NCI-H526 (cell line): ENCODE measurements at regions not wholly inside any gene's neighbourhood (a gene's known extent, or its start where the extent isn't known, plus 50 kb on each side); places are given as distances from the start of the nearest gene placed in this dataset.
"Not testable (repeated sequence)": the region's sequence is repeated elsewhere in the genome, so short reads cannot be mapped to it uniquely, and the experiment has no call there.

Experiments
- DNase-seq, 2 experiments: peaks; one replicate each; lab custom pipeline; 2025; lab: John Stamatoyannopoulos, UW

DNA sequence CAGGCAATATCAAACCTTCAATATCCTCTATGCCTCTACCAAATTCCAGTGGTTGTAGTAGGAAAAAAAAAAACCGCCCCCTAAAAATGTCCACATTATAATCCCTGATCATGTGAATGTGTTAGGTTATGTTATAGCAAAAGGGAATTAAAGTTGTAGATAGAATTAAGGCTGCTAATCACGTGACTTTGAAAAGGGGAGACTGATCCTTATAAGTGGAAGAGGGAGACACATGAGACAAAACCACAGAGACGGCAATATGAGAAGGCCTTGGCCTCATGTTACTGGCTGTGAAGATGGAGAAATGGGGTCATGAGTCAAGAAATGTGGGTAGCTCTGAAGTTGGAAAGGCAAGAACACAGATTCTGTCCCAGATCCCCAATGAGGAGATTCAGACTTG is 1711.3 kb downstream of the KHDRBS2 start:
- DNase-seq, result not testable (repeated sequence)

DNA sequence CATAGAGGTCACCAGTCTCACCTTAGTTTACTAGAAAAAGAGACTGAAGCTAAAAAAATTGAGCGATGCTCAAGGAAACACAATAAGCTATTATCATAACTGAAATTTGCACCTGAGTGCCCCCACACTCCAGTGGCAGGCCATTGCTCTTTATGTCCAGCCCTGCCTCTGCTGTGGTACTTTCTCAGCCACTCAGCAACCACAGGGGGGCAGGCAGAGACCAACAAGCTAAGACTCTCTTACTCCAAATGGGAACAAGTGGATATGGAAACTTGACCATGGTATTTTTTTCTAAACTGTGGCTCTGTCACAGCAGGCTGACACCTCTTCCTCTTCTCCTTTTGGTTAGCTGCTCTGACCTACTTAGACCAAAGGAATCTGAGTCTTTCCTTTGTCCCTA is 1713.4 kb downstream of the KHDRBS2 start:
- DNase-seq, result not testable (repeated sequence)

DNA sequence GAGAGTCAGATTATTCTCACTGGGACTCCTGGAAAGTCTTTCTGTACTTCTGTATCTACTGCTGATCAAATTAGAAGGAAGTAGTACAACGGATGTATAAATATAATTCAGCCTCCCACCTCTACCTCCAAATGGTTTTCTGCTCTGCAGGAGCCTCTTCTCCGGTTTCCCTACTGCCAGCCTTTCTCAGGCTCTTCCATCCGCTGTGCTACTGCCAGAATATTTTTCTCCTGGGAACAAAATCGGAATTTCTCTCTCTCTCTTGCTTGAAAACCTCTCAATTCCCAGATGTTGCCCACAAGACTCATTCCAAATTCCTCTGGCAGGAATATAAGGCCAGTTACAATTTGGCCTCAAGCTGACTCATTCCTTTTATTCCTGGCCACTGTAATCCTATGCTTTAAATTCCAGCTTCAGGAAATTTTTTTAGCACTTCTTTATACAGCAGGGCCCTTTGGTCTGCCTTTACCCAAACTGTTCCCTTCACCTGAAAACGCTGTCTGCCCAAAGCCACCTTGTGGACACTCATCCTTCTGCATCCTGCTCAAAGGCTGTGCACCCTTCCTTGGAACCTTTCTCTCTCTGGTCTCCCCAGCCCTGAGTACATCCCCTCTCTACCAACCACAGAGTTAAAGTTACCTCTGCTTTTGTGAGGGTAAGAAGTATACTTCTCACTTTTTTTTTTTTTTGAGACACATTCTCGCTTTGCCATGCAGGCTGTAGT is 1714.6 kb downstream of the KHDRBS2 start:
- DNase-seq, result not testable (repeated sequence)

DNA sequence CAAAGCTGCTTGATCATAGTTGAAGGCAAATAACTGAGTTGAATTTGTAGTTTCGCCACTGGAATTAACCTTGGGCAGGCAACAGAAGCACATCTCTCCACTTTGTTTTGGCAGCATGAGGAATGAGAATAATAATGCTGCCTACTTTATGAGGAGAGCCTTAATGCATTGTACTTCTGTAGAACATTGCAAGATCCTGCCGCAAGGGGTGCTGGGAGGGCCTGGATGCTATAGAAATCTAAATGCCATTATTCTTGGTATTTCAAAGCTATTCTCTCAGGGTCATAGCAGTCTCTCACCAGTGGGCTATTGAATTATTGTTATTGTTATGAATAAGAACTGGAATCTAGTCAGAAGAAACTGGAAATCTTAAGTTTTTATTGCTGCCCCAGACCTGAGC is 1715.4 kb downstream of the KHDRBS2 start:
- DNase-seq, result not testable (repeated sequence)

DNA sequence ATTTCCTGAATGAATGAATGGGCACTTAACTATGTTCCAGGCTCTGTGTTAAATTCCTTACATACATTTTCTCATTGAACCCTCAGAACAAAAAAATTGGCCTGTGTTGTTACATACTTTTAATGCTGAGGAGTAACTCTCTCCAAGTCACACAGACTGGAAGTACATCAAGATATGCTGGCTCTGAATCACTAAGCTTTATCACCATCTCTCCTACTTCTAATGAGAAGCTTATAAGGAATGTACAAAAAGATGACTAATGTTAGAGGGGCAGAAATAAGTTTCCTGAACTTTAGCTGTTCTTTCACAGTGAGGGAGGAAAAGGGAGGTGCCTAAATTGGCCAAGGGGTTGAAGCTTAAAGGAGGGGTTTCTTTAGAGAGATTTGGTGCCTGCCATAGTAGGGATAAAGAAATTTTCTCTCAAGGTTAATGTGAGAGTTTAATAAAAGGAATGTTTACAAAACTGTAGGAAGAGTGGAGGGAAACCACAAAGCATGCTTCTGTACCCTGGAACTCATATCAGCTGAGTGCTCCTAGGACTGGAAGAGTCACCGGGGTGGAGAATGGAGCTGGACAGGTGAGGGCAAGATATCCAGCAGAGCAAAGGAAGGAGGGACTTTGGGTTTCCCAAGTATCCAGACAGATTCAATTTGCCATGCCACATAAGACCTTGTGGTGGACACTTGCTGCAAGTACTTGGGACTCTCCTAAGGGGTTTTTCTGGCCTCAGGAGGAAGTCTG is 1718.4 kb downstream of the KHDRBS2 start:
- not testable (repeated sequence) for DNase-seq

DNA sequence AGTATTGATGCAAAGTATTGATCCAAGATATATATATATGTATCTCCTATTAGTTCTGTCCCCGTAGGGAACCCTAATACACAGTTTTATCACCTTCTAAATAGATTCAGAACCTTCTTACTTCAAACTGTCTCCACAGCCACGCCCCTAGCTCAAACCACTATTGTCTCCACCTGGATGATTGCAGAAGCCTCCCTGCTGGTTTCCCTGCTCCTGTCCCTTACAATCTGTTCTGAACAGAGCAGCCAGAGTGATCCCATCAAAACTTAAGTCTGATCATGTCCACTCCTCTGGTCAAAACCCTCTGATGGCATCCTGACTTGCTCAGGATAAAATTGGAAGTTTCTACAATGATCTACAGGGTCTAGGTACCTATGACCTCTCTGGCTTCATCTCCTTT is 1719.6 kb downstream of the KHDRBS2 start:
- DNase-seq, result not testable (repeated sequence)

DNA sequence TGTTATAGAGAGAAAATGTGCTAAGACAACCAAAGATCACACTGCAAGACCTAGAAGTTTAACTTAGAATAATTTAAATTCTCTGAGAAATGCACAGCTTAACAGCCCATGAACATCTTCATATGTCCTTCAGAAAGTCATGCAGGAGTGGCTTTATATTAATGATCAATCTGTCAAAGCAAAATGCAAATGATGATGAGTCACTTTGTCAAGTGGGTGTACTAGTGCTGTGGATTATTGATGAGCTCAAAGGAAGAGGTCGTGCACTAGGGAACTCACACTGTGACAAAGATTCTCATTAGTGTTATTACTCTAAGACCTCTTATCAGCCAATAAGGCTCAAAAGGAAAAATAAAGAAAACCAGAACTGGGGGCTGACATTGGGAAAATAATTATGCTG is 1726.3 kb downstream of the KHDRBS2 start:
- not testable (repeated sequence) for DNase-seq

DNA sequence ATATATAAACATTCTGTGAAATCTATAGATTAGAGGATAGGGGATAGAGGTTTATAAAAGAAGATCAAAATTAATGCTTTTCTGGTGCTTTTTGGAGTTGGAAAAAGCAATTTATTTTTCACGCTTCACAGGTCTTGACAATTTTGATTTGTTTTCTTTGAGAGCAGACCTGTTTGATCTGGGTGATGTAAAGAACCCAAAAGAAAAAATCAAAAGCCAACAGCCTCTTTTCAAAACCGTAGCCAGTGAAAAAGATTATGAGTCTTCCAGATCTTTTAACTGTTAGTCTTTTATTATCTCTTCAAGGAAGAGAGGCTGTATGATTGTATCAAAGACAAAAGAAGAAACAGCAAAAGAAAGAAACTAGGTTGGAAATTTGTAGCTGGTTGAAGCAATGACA is 1738.7 kb downstream of the KHDRBS2 start:
- DNase-seq, result not testable (repeated sequence)

DNA sequence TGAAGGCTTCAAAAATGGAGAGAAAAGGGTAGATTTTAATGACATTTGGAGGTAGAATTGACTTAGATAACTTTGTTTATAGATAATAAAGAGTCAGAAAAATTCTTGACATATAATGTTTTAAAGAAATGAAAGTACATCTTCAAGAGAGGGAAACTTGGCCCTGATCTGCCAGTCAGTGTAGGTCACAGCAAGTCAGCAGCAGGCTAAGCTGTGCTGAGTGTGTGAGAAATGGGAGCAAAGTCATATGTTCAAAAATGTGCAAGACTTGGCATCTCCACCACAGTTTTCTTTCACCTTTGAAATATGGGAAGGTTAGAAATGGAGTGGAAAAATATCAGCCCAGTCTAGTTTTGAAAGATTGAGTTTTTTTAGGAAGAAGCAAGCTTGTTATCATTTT is 1761.3 kb downstream of the KHDRBS2 start:
- DNase-seq, result not testable (repeated sequence)

DNA sequence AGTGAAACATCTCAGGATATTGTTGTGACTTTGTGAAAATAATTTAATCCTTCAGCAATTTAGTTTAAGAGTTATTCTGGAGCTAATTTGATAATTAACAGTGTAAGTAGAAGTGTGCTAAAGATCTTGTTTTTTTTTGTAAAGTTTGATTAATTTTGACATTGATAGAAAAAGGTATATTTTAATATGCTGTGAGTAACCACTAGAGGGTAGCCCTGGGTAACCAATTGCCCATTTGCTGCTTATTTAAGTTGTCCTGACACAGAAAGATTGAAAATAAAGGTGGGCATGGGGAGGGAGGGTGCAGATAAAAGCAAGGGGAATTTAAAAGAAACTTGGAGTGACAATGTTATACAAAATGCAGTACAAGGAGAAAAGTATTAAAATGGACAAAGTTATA is 1808.3 kb downstream of the KHDRBS2 start:
- DNase-seq, result not testable (repeated sequence)

DNA sequence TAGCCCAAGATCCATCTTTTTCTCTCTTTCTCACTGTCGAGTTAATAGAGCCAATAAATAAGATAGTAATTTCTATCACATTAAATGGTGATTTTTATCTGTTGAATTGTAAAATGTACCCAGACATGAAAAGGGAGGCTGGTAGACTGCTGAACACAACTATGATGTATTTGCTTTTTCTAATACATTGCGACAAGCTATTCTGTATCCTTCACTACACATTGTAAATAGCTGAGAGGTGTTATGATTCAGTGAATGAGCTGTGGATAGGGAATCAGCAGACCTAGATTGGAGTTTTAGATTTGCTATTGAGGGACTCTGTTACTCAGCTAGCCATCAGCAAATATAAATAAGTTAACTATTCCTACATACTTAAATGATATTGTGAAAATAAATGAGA is 1812.2 kb downstream of the KHDRBS2 start:
- DNase-seq, result not testable (repeated sequence)

DNA sequence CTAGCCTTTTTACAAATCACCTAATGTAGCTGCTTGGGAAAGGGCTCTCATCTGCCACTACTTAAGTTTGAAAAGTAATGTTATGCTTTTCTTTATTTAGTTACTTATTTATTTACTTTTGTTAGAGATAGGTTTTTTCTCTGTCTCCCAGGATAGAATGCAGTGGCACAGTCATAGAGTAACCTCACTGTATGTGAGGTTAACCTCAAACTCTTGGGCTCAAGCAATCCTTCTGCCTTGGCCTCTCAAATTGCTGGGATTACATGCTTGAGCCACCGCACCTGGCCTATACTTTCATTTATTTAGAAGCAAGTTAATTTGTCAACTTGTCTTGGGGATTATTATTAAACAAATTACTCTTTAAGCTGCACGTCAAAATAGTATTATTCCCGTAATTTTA is 1814.6 kb downstream of the KHDRBS2 start:
- DNase-seq, result not testable (repeated sequence)

DNA sequence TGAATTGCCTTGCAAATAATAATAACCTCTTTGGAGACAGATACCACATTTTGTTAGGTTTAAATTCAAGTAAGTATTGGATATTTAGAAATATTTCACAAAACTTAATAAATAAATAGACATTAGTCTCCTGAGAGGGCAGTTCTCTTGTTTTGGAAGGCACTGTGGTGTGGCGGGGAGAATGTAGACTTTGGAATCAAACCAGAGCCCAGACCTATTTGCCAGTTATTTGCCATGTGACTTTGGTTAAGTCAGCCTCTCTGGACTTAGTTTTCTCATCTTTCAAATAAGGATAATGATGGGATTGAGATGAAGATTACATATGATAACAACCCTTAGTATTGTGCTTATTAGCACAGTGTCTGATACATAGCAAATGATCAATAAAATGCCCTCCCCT is 1835.6 kb downstream of the KHDRBS2 start:
- not testable (repeated sequence) for DNase-seq

DNA sequence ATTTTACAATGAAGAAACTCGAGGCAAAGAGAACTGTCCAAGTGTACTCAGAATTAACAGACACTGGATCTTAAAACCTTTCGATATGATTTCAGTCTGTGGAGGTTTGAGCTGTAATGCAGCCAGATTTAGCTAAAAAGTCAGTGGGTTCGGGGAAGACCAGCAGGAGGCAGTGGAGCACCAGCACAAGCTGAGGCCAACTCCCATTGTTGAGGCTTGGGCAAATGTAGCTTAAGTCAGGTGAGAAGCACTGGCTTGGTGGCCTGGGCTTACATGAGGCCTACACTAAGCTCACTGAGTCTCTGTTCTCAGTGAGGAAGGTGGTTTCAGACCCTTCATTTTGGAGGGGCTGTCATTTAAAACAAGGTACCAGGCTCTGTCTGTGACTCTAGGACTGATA is 1841.5 kb downstream of the KHDRBS2 start:
- DNase-seq, result not testable (repeated sequence)

DNA sequence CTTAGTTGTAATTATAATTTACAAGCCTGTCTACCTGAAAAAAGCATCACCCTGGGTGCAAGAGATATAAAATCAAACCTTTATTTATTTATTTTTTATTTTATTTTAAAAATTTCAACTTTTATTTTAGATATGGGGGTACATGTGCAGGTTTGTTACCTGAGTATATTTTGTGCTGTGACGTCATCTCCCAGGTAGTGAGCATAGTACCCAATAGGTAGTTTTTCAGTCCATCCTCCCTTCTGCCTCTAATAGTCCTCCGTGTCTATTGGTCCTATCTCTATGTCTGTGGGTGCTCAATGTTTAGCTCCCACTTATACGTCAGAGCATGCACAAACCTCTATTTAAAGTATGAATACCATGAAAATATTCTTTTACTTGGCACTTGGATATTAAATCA is 1846.3 kb downstream of the KHDRBS2 start:
- DNase-seq, result not testable (repeated sequence)

DNA sequence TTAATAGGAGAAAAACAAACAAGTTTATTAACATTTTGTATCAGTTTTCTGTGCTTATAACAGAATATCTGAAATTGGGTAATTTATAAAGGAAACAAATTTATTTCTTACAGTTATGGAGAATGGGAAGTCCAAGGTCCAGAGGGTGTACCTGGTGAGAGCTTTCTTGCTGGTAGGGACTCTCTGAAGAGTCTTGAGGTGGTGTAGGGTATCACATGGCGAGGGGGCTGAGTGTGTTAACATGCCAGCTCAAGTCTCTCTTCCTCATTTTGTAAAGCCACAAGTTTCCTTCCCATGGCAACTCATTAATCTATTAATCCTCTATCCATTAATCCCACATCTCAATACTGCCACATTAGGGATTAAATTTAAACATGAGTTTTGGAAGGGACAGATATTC is 1863.3 kb downstream of the KHDRBS2 start:
- DNase-seq, result not testable (repeated sequence)

DNA sequence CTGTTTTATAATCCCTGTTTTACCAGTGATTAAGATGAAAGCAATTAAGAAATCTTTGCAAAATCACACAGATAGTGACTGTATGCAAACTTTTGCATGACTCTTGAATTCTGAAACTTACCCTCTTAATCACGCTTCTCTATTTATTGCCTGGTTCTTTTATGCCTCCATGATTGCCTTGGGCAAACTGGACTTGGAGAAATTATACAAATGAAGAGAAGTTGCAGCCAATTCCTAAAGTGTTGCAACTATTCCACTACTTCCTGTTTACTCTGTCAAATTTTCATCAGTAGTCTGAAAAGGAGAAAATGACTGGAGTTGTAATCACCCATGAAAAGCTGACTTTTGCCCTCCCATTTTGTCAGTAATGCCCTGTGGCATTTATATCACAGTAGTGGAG is 1869.9 kb downstream of the KHDRBS2 start:
- not testable (repeated sequence) for DNase-seq

DNA sequence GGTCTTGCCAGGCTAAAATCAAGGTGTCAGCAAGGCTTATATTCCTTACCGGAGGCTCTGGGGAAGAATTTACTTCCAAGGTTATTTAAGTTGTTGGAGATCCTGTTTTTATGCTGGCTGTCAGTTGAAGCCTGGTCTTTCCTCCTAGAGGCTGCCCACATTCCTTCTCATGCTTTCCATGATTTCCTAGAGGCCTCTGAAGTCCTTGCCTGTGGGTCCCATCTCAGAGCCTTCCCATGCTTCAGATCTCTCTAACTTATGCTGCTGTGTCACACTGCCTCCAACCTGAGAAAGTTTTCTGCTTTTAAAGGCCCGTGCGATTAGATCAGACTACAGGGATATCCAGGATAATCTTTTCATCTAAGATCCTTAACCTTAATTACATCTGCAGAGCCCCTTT is 1877.3 kb downstream of the KHDRBS2 start:
- DNase-seq, result not testable (repeated sequence)

DNA sequence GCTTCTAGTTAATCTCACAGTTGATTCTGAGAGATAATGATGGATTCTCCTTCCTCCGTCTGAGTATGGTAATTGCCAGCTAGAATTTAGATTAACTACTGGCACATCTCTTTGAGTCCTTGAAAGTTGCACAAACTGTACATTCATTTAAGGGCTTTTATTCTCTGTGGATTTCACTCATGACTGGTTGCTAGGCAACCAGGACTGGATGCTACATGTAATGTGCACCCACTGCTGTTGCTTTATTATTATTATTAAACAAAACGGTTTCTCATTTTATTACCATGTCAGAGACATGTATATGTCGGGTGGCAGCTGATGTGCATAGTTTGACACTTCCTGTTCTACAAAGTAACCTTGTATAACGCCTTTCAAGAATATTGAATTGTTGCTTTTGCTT is 1882.8 kb downstream of the KHDRBS2 start:
- not testable (repeated sequence) for DNase-seq

DNA sequence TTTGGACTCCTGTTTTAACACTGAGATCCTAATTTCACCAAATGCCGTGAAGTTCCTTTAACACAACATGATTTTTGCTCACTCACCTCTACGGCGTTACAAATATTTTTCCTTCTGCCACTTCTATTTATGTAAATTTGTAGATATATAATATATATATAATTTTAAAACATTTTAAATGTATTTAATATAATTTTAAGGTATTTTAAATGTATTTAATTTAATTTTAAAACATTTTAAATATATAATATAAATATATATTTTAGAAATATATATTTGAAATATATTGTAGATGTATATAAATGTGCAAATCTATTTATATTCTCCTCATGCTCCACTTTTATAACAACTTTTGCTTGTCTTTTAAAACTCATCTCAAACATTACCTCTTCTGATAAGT is 1883.5 kb downstream of the KHDRBS2 start:
- not testable (repeated sequence) for DNase-seq

DNA sequence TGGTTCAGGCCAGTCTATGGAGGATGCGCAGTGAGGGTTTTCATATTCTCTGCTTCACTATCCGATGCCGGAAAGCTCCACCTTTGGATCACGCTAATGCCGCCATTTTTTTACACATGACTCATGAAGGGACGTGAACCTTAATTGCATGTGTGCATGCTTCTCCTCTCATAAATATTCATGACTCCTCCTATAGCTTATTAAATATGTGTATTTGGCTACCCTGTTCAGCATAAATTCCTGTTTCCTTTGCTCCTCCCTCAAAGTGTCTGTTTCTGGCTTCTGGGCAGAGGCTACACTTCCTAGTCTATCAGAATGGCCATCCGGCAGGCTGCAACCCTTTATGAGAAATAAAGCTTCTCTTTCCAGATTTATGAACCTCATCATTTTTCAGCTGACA is 1890.8 kb downstream of the KHDRBS2 start:
- DNase-seq, result not testable (repeated sequence)

DNA sequence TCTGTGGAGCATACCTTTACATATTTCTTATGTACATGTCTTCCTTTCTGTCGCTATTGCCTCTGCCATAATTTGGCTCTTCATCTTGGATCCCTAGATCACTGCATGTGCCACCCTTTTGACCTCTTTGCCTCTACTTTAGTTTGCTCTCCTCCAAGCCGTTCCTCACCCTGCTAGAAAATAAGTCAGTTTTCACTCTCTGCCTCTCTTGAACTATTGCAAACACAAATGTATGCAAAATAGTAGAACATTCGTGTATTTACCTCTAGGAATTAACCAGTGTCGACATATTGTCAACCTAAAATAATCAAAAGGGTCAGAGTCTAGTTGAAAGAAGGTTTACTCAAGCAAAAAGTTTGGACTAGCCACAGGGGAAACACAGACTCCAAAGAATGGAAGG is 1893.1 kb downstream of the KHDRBS2 start:
- DNase-seq, result not testable (repeated sequence)

DNA sequence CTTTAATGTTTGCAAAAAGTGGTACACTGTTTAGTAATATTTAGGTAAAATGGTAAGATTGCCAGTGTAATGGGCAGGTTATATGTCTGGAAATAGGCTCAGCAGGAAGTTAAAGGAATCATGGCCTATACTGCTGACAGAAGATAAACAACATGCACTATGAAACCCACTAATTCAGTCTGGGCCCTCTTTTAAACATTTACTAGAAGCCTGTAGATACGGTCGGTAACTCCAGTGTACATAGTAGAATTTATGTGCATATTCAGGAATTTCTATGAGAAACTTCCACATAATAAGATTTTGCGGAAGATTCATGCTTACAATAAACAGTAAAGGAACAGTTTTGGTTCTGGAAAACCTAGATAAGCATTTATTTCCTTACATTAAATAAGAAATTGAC is 1896.9 kb downstream of the KHDRBS2 start:
- DNase-seq, result not testable (repeated sequence)
